ENCODE measurements at regions not wholly inside any gene's neighbourhood (a gene's known extent, or its start where the extent isn't known, plus 50 kb on each side); places are given as distances from the start of the nearest gene placed in this dataset.
"Not testable (repeated sequence)": the region's sequence is repeated elsewhere in the genome, so short reads cannot be mapped to it uniquely, and the experiment has no call there.

- FAIRE-seq (no peak), DNase-seq (ENCODE audit: low spot score) (peak; percentile 23)
Observed at GRCh38 chr4:175273995-175274753, 356.0 kb downstream of the ADAM29 start.

- DNase-seq (ENCODE audit: low spot score) = no peak
Observed at GRCh38 chr4:175277816-175278215, 359.7 kb downstream of the ADAM29 start.

GRCh38 chr4:175280153-175280552 is 362.0 kb downstream of the ADAM29 start:
- FAIRE-seq (no peak), DNase-seq (ENCODE audit: low spot score) (no peak)

More at GRCh38 chr4:175277816-175278215, 359.7 kb downstream of the ADAM29 start:
- FAIRE-seq = no peak

- no peak for DNase-seq (ENCODE audit: low spot score)
- FAIRE-seq = no peak
Observed at GRCh38 chr4:175281894-175282293, 363.7 kb downstream of the ADAM29 start.

GRCh38 chr4:175282407-175282806 is 364.2 kb downstream of the ADAM29 start:
- FAIRE-seq (no peak), DNase-seq (ENCODE audit: low spot score) (no peak)

GRCh38 chr4:175290401-175290800 is 372.2 kb downstream of the ADAM29 start:
- no peak for FAIRE-seq
- no peak for DNase-seq (ENCODE audit: low spot score)

GRCh38 chr4:175297965-175298565 is 379.9 kb downstream of the ADAM29 start:
- DNase-seq (ENCODE audit: low spot score) = no peak
- no peak for FAIRE-seq

- DNase-seq (ENCODE audit: low spot score) (no peak), FAIRE-seq (no peak)
Observed at GRCh38 chr4:175306436-175306835, 388.3 kb downstream of the ADAM29 start.

- DNase-seq (ENCODE audit: low spot score) (no peak), FAIRE-seq (no peak)
Observed at GRCh38 chr4:175307326-175307725, 389.2 kb downstream of the ADAM29 start.

- FAIRE-seq (no peak), DNase-seq (ENCODE audit: low spot score) (peak; percentile 8)
Observed at GRCh38 chr4:175308236-175308635, 390.1 kb downstream of the ADAM29 start.

GRCh38 chr4:175309041-175309440 is 390.9 kb downstream of the ADAM29 start:
- no peak for FAIRE-seq
- no peak for DNase-seq (ENCODE audit: low spot score)

- DNase-seq (ENCODE audit: low spot score) (no peak), FAIRE-seq (no peak)
Observed at GRCh38 chr4:175325230-175325629, 407.1 kb downstream of the ADAM29 start.

- DNase-seq (ENCODE audit: low spot score) = no peak
- no peak for FAIRE-seq
Observed at GRCh38 chr4:175326796-175327195, 408.6 kb downstream of the ADAM29 start.

GRCh38 chr4:175330236-175330635 is 412.1 kb downstream of the ADAM29 start:
- no peak for DNase-seq (ENCODE audit: low spot score)
- FAIRE-seq = no peak

- no peak for DNase-seq (ENCODE audit: low spot score)
- FAIRE-seq = no peak
Observed at GRCh38 chr4:175330652-175331051, 412.5 kb downstream of the ADAM29 start.

GRCh38 chr4:175335331-175335730 is 417.2 kb downstream of the ADAM29 start:
- no peak for FAIRE-seq
- DNase-seq (ENCODE audit: low spot score) = no peak

GRCh38 chr4:175336570-175336969 is 418.4 kb downstream of the ADAM29 start:
- not testable (repeated sequence) for DNase-seq (ENCODE audit: low spot score); FAIRE-seq

GRCh38 chr4:175339100-175339707 is 421.0 kb downstream of the ADAM29 start:
- FAIRE-seq (no peak), DNase-seq (ENCODE audit: low spot score) (no peak)

GRCh38 chr4:175341203-175341755 is 423.1 kb downstream of the ADAM29 start:
- DNase-seq (ENCODE audit: low spot score) (no peak), FAIRE-seq (no peak)

- DNase-seq (ENCODE audit: low spot score) = no peak
Observed at GRCh38 chr4:175346376-175346775, 428.2 kb downstream of the ADAM29 start.

GRCh38 chr4:175350246-175350645 is 432.1 kb downstream of the ADAM29 start:
- DNase-seq (ENCODE audit: low spot score) (no peak), FAIRE-seq (no peak)

More at GRCh38 chr4:175346376-175346775, 428.2 kb downstream of the ADAM29 start:
- FAIRE-seq = no peak

GRCh38 chr4:175351473-175351872 is 433.3 kb downstream of the ADAM29 start:
- FAIRE-seq (no peak), DNase-seq (ENCODE audit: low spot score) (no peak)
